ENCODE measurements at regions not wholly inside any gene's neighbourhood (a gene's known extent, or its start where the extent isn't known, plus 50 kb on each side); places are given as distances from the start of the nearest gene placed in this dataset.

DNA sequence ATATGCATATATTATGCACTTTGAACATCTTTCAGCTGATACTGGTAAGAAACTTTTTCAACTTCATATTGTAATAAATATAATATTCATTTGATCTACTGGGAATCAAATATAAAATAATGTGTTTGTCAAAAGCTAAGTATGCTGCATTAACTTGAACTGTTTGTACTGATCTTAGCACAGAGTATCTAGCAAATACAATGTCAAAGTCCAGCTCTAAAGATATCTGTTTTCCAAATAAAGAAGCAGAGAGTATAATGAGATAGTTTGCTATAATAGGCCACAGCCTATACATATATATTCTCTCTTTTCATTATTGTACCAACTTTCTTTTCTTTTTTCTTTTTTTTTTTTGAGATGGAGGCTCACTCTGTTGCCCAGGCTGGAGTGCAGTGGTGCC, 417.0 kb downstream of the TMEM161B start:
- Mint-ChIP-seq H3K4me1 (ENCODE audit: low read depth) (no peaks in the 10 kb centered on the region), H3K27me3 (ENCODE audit: low read depth) (no peaks in the 10 kb centered on the region), H3K9me3 (peaks cover under 1% of the 10 kb centered on the region), H3K36me3 (ENCODE audit: low read depth) (no peaks in the 10 kb centered on the region), H3K27ac (no peak overlapping the region), H3K4me3 (no peak overlapping the region)
- DNase-seq (ENCODE audit: low spot score), result no peak

GRCh38 chr5:87850843-87851242, 417.8 kb downstream of the TMEM161B start:
- no peaks in the 10 kb centered on the region for H3K27me3 Mint-ChIP-seq (ENCODE audit: low read depth)
- H3K4me3 Mint-ChIP-seq, result no peak overlapping the region
- DNase-seq (ENCODE audit: low spot score), result no peak
- H3K27ac Mint-ChIP-seq, result no peak overlapping the region
- no peaks in the 10 kb centered on the region for H3K36me3 Mint-ChIP-seq (ENCODE audit: low read depth)
- no peaks in the 10 kb centered on the region for H3K9me3 Mint-ChIP-seq
- H3K4me1 Mint-ChIP-seq (ENCODE audit: low read depth), result no peaks in the 10 kb centered on the region

- no peak for DNase-seq (ENCODE audit: low spot score)
- Mint-ChIP-seq H3K36me3 (ENCODE audit: low read depth) (no peaks in the 10 kb centered on the region), H3K27ac (no peak overlapping the region), H3K4me1 (ENCODE audit: low read depth) (no peaks in the 10 kb centered on the region), H3K27me3 (ENCODE audit: low read depth) (no peaks in the 10 kb centered on the region), H3K4me3 (no peak overlapping the region), H3K9me3 (peaks cover 10% of the 10 kb centered on the region)
Measured at GRCh38 chr5:87845734-87846133, 422.9 kb downstream of the TMEM161B start.

GRCh38 chr5:87844866-87845265, 423.8 kb downstream of the TMEM161B start:
- H3K27ac Mint-ChIP-seq, result no peak overlapping the region
- H3K4me1 Mint-ChIP-seq (ENCODE audit: low read depth), result no peaks in the 10 kb centered on the region
- H3K4me3 Mint-ChIP-seq, result no peak overlapping the region
- no peak for DNase-seq (ENCODE audit: low spot score)
- H3K36me3 Mint-ChIP-seq (ENCODE audit: low read depth), result no peaks in the 10 kb centered on the region
- no peaks in the 10 kb centered on the region for H3K27me3 Mint-ChIP-seq (ENCODE audit: low read depth)
- peaks cover 18% of the 10 kb centered on the region for H3K9me3 Mint-ChIP-seq

GRCh38 chr5:87844449-87844848, 424.2 kb downstream of the TMEM161B start:
- no peaks in the 10 kb centered on the region for H3K4me1 Mint-ChIP-seq (ENCODE audit: low read depth)
- no peaks in the 10 kb centered on the region for H3K27me3 Mint-ChIP-seq (ENCODE audit: low read depth)
- peaks cover 19% of the 10 kb centered on the region for H3K9me3 Mint-ChIP-seq
- H3K4me3 Mint-ChIP-seq, result no peak overlapping the region
- no peak overlapping the region for H3K27ac Mint-ChIP-seq
- no peak for DNase-seq (ENCODE audit: low spot score)
- H3K36me3 Mint-ChIP-seq (ENCODE audit: low read depth), result no peaks in the 10 kb centered on the region

DNA sequence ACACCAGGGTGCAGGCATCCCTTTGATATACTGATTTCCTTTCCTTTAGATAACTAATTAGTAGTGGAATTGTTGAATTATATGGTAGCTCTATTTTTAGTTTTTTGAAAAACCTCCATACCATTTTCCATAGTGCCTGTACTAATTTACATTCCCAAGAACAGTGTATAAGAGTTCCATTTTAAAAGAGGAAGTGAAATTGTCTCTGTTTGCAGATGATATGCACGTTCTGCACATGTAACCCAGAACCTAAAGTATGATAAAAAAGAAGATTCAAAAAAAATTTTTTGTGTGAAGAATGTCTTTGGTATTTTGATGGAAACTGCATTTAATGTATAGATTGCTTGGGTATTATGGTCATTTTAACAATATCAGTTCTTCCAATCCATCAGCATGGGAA, 424.0 kb upstream of the CCNH start:
- no peak overlapping the region for H3K4me3 Mint-ChIP-seq
- H3K27ac Mint-ChIP-seq, result no peak overlapping the region
- DNase-seq (ENCODE audit: low spot score), result no peak
- no peaks in the 10 kb centered on the region for H3K4me1 Mint-ChIP-seq (ENCODE audit: low read depth)
- peaks cover 15% of the 10 kb centered on the region for H3K9me3 Mint-ChIP-seq
- no peaks in the 10 kb centered on the region for H3K27me3 Mint-ChIP-seq (ENCODE audit: low read depth)
- no peaks in the 10 kb centered on the region for H3K36me3 Mint-ChIP-seq (ENCODE audit: low read depth)

- DNase-seq (ENCODE audit: low spot score), result no peak
- H3K27me3 Mint-ChIP-seq (ENCODE audit: low read depth), result no peaks in the 10 kb centered on the region
- H3K27ac Mint-ChIP-seq, result no peak overlapping the region
- no peak overlapping the region for H3K4me3 Mint-ChIP-seq
- no peaks in the 10 kb centered on the region for H3K4me1 Mint-ChIP-seq (ENCODE audit: low read depth)
- H3K9me3 Mint-ChIP-seq, result peaks cover 3% of the 10 kb centered on the region
- H3K36me3 Mint-ChIP-seq (ENCODE audit: low read depth), result no peaks in the 10 kb centered on the region
Measured at GRCh38 chr5:87831499-87831898, 418.8 kb upstream of the CCNH start.

- H3K4me3 Mint-ChIP-seq, result no peak overlapping the region
- H3K9me3 Mint-ChIP-seq, result peaks cover 3% of the 10 kb centered on the region
- DNase-seq (ENCODE audit: low spot score), result no peak
- H3K27me3 Mint-ChIP-seq (ENCODE audit: low read depth), result no peaks in the 10 kb centered on the region
- no peak overlapping the region for H3K27ac Mint-ChIP-seq
- H3K4me1 Mint-ChIP-seq (ENCODE audit: low read depth), result no peaks in the 10 kb centered on the region
- H3K36me3 Mint-ChIP-seq (ENCODE audit: low read depth), result no peaks in the 10 kb centered on the region
Measured at GRCh38 chr5:87829217-87829551, 416.5 kb upstream of the CCNH start.

- Mint-ChIP-seq H3K4me1 (ENCODE audit: low read depth) (no peaks in the 10 kb centered on the region), H3K27me3 (ENCODE audit: low read depth) (no peaks in the 10 kb centered on the region)
Measured at GRCh38 chr5:87828545-87829216, 416.0 kb upstream of the CCNH start.

DNA sequence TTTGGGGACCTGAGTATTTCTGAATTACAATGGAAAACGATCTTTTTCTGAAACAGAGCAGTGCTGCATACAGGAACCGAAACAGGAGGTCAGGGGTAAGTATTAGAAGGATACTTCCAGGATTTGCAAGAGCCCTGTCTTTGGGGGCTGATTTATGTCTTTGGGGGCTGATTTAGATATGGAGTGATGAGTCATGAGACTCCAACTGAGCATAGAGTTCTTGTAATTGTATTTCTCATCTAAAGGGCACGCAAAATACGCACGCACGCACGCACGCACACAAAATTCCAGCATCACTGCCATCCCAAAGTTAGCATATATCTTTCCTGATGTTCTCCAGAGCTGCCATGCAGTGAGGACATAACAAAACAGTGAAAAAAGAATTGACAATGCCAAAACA, 414.8 kb upstream of the CCNH start:
- no peak overlapping the region for H3K27ac Mint-ChIP-seq
- no peaks in the 10 kb centered on the region for H3K36me3 Mint-ChIP-seq (ENCODE audit: low read depth)
- no peaks in the 10 kb centered on the region for H3K27me3 Mint-ChIP-seq (ENCODE audit: low read depth)
- no peak for DNase-seq (ENCODE audit: low spot score)
- H3K4me3 Mint-ChIP-seq, result no peak overlapping the region
- no peaks in the 10 kb centered on the region for H3K4me1 Mint-ChIP-seq (ENCODE audit: low read depth)
- H3K9me3 Mint-ChIP-seq, result peaks cover under 1% of the 10 kb centered on the region

More at GRCh38 chr5:87828545-87829216, 416.0 kb upstream of the CCNH start:
- Mint-ChIP-seq H3K27ac (no peak overlapping the region), H3K4me3 (no peak overlapping the region), H3K36me3 (ENCODE audit: low read depth) (no peaks in the 10 kb centered on the region), H3K9me3 (peaks cover 3% of the 10 kb centered on the region)
- DNase-seq (ENCODE audit: low spot score), result no peak

GRCh38 chr5:87826507-87826906, 413.8 kb upstream of the CCNH start:
- Mint-ChIP-seq H3K27ac (no peak overlapping the region), H3K9me3 (no peaks in the 10 kb centered on the region)

DNA sequence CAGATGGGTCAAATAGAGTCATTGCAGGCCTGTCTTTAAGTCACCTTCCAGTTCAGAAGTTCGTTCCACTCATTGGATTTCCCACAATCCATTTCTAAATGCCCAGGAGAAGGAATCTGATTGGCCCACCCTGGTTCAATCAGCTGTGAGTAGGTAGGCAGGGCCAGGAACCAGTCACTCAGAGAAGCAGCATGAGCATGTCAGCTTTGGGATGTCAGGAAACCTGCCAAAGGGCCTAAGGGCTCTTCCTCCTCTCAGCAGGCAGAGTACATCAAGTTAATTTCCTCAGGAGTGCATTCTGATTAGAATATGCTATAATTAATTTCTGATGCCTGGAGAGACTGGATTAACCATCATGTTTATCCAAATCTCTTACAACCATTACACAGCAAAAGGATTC, 412.9 kb upstream of the CCNH start:
- H3K4me1 Mint-ChIP-seq (ENCODE audit: low read depth), result no peaks in the 10 kb centered on the region
- no peaks in the 10 kb centered on the region for H3K9me3 Mint-ChIP-seq
- DNase-seq (ENCODE audit: low spot score), result no peak
- no peak overlapping the region for H3K4me3 Mint-ChIP-seq
- no peaks in the 10 kb centered on the region for H3K36me3 Mint-ChIP-seq (ENCODE audit: low read depth)
- H3K27ac Mint-ChIP-seq, result no peak overlapping the region
- H3K27me3 Mint-ChIP-seq (ENCODE audit: low read depth), result no peaks in the 10 kb centered on the region

More at GRCh38 chr5:87826507-87826906, 413.8 kb upstream of the CCNH start:
- no peaks in the 10 kb centered on the region for H3K27me3 Mint-ChIP-seq (ENCODE audit: low read depth)
- H3K36me3 Mint-ChIP-seq (ENCODE audit: low read depth), result no peaks in the 10 kb centered on the region
- no peak for DNase-seq (ENCODE audit: low spot score)
- H3K4me3 Mint-ChIP-seq, result no peak overlapping the region
- no peaks in the 10 kb centered on the region for H3K4me1 Mint-ChIP-seq (ENCODE audit: low read depth)

DNA sequence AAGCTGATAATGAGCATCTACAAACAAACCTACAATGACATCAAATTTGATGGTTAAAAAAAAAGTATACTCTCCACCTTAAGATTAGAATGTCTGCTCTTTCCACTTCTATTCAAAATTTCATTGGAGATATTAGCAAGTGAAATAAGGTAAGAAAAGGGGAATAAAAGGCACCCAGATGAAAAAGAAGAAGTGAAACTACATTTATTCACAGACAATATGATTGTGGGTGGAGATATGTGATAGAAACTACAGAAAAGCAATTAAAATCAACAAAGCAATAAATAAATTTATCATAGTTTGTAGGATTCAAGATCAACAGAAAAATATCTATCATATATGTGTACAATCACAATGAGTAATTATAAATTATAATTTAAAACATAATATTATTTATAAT, 395.1 kb upstream of the CCNH start:
- H3K27ac Mint-ChIP-seq, result no peak overlapping the region
- no peaks in the 10 kb centered on the region for H3K4me1 Mint-ChIP-seq (ENCODE audit: low read depth)
- H3K9me3 Mint-ChIP-seq, result no peaks in the 10 kb centered on the region
- no peaks in the 10 kb centered on the region for H3K27me3 Mint-ChIP-seq (ENCODE audit: low read depth)
- DNase-seq (ENCODE audit: low spot score), result no peak
- H3K4me3 Mint-ChIP-seq, result no peak overlapping the region
- H3K36me3 Mint-ChIP-seq (ENCODE audit: low read depth), result no peaks in the 10 kb centered on the region

DNA sequence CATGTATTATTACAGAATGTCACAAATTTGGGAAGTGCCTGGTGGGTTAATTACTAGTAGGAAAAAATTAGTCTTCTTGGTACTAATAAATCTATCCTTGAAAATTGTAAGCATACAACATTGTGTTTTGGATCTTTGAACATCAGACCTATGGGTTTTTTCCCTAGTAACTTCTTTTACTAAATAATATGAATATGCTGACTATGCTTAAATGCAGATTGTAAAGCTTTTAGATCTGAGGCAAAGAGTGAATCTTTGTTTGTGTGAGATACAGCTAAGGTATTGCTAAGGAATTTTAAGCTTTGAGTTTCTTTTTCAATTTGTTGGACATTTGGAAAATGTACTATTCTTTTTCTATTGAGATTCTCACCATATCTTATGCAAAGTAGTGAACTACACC, 390.6 kb upstream of the CCNH start:
- Mint-ChIP-seq H3K27me3 (ENCODE audit: low read depth) (no peaks in the 10 kb centered on the region), H3K4me3 (no peak overlapping the region), H3K27ac (no peak overlapping the region), H3K9me3 (no peaks in the 10 kb centered on the region), H3K36me3 (ENCODE audit: low read depth) (no peaks in the 10 kb centered on the region), H3K4me1 (ENCODE audit: low read depth) (no peaks in the 10 kb centered on the region)
- DNase-seq (ENCODE audit: low spot score), result no peak

- Mint-ChIP-seq H3K27ac (no peak overlapping the region), H3K27me3 (ENCODE audit: low read depth) (no peaks in the 10 kb centered on the region), H3K9me3 (no peaks in the 10 kb centered on the region), H3K36me3 (ENCODE audit: low read depth) (no peaks in the 10 kb centered on the region), H3K4me3 (no peak overlapping the region), H3K4me1 (ENCODE audit: low read depth) (no peaks in the 10 kb centered on the region)
- DNase-seq (ENCODE audit: low spot score), result no peak
Measured at GRCh38 chr5:87791869-87792268, 379.1 kb upstream of the CCNH start.

All from T-helper 2 cell treated with Interferon-gamma antibody and Interleukin-4, amounts not matched to agents 5 μg/mL and 100 μg/mL, for 36 hours (primary cell).